Osteoblast (primary cell): ENCODE measurements at regions not wholly inside any gene's neighbourhood (a gene's known extent, or its start where the extent isn't known, plus 50 kb on each side); places are given as distances from the start of the nearest gene placed in this dataset.
A peak's percentile ranks its signal among the peaks of the same experiment; 100 is the strongest.

ENCODE experiments used
- DNase-seq: peaks from one replicate; pipeline ENCODE4 v3.0.0; 2011; ENCODE audit warnings: low spot score, mixed read lengths; ENCODE audit not compliant: insufficient read length; ENCODE audit errors: missing footprints
- H2AFZ ChIP-seq: 2 replicates; pipeline ENCODE4 v1.6.0; 2011; ENCODE audit warnings: mild to moderate bottlenecking, low read length
- H3K27ac ChIP-seq: 2 replicates; pipeline ENCODE4 v1.5.1; 2011; ENCODE audit warnings: mild to moderate bottlenecking, low read depth, low read length, moderate library complexity
- H3K27me3 ChIP-seq: 2 replicates; pipeline ENCODE4 v1.6.0; 2012; ENCODE audit warnings: mild to moderate bottlenecking, control low read depth, inconsistent platforms, low read length, moderate library complexity; ENCODE audit not compliant: insufficient read depth
- H3K36me3 ChIP-seq: 2 replicates; pipeline ENCODE4 v1.5.1; 2011; ENCODE audit warnings: mild to moderate bottlenecking, low read length, control low read depth, moderate library complexity; ENCODE audit not compliant: insufficient read depth
- H3K4me1 ChIP-seq: 2 replicates; pipeline ENCODE4 v1.5.1; 2011; ENCODE audit warnings: mild to moderate bottlenecking, low read length, control low read depth, moderate library complexity; ENCODE audit not compliant: insufficient read depth
- H3K4me2 ChIP-seq: 2 replicates; pipeline ENCODE4 v1.6.0; 2011; ENCODE audit warnings: mild to moderate bottlenecking, low read length; ENCODE audit not compliant: insufficient read depth
- H3K4me3 ChIP-seq: fragments of 200-600 bp; sonication (generic); 3 replicates; pipeline ENCODE4 v1.5.1; 2012; ENCODE audit warnings: mild to moderate bottlenecking, low read length, inconsistent platforms; ENCODE audit not compliant: insufficient read depth
- H3K79me2 ChIP-seq: 2 replicates; pipeline ENCODE4 v1.6.0; 2012; ENCODE audit warnings: mild to moderate bottlenecking, low read length, control low read depth, inconsistent platforms; ENCODE audit not compliant: insufficient read depth
- H3K9me3 ChIP-seq: 2 replicates; pipeline ENCODE4 v1.5.1; 2011; ENCODE audit warnings: low read depth, low read length, control low read depth
- H4K20me1 ChIP-seq: 2 replicates; pipeline ENCODE4 v1.6.0; 2012; ENCODE audit warnings: mild to moderate bottlenecking, low read length, control low read depth; ENCODE audit not compliant: insufficient read depth
- TF ChIP-seq, protein P1 (sequence below): IDR thresholded peaks from 2 replicates; pipeline ENCODE4 v1.5.1; 2011; ENCODE audit warnings: mild to moderate bottlenecking, low read depth, low read length, moderate library complexity; ENCODE audit errors: extremely low read depth

GRCh38 chr20:4563534-4563933 lies 122.7 kb upstream of the PRNP start:
- H3K4me3 ChIP-seq, result no peak overlapping the region
- no peak overlapping the region for H3K27ac ChIP-seq
- H4K20me1 ChIP-seq, result no peaks in the 10 kb centered on the region
- no peaks in the 10 kb centered on the region for H3K79me2 ChIP-seq
- DNase-seq, result no peak
- no peak overlapping the region for H2AFZ ChIP-seq
- H3K27me3 ChIP-seq, result no peaks in the 10 kb centered on the region
- H3K4me2 ChIP-seq, result no peak overlapping the region
- no peaks in the 10 kb centered on the region for H3K9me3 ChIP-seq
- TF ChIP-seq, protein P1, sequence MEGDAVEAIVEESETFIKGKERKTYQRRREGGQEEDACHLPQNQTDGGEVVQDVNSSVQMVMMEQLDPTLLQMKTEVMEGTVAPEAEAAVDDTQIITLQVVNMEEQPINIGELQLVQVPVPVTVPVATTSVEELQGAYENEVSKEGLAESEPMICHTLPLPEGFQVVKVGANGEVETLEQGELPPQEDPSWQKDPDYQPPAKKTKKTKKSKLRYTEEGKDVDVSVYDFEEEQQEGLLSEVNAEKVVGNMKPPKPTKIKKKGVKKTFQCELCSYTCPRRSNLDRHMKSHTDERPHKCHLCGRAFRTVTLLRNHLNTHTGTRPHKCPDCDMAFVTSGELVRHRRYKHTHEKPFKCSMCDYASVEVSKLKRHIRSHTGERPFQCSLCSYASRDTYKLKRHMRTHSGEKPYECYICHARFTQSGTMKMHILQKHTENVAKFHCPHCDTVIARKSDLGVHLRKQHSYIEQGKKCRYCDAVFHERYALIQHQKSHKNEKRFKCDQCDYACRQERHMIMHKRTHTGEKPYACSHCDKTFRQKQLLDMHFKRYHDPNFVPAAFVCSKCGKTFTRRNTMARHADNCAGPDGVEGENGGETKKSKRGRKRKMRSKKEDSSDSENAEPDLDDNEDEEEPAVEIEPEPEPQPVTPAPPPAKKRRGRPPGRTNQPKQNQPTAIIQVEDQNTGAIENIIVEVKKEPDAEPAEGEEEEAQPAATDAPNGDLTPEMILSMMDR, result peak; percentile 49
- no peaks in the 10 kb centered on the region for H3K4me1 ChIP-seq
- no peaks in the 10 kb centered on the region for H3K36me3 ChIP-seq

GRCh38 chr20:4563031-4563430 lies 123.2 kb upstream of the PRNP start:
- Histone ChIP-seq H3K79me2 (no peaks in the 10 kb centered on the region), H3K36me3 (no peaks in the 10 kb centered on the region), H3K9me3 (no peaks in the 10 kb centered on the region), H3K4me3 (no peak overlapping the region), H3K27ac (no peak overlapping the region), H3K4me2 (no peak overlapping the region), H3K4me1 (no peaks in the 10 kb centered on the region), H2AFZ (no peak overlapping the region), H4K20me1 (no peaks in the 10 kb centered on the region), H3K27me3 (no peaks in the 10 kb centered on the region)
- TF ChIP-seq, protein P1, result no peak
- no peak for DNase-seq

- Histone ChIP-seq H3K27ac (no peak overlapping the region), H3K4me2 (no peak overlapping the region), H3K4me1 (peaks cover 6% of the 10 kb centered on the region)
These were observed 125.6 kb upstream of the PRNP start for GRCh38 chr20:4560667-4561066.

GRCh38 chr20:4559906-4560305 lies 126.3 kb upstream of the PRNP start:
- DNase-seq, result no peak
- TF ChIP-seq, protein P1, result no peak
- no peak overlapping the region for H3K4me2 ChIP-seq

More at GRCh38 chr20:4560667-4561066, 125.6 kb upstream of the PRNP start:
- no peaks in the 10 kb centered on the region for H3K79me2 ChIP-seq
- no peaks in the 10 kb centered on the region for H3K9me3 ChIP-seq
- H3K27me3 ChIP-seq, result no peaks in the 10 kb centered on the region
- H3K4me3 ChIP-seq, result no peak overlapping the region
- TF ChIP-seq, protein P1, result no peak
- no peaks in the 10 kb centered on the region for H3K36me3 ChIP-seq
- DNase-seq, result no peak
- no peak overlapping the region for H2AFZ ChIP-seq
- no peaks in the 10 kb centered on the region for H4K20me1 ChIP-seq

More at GRCh38 chr20:4559906-4560305, 126.3 kb upstream of the PRNP start:
- Histone ChIP-seq H3K27me3 (no peaks in the 10 kb centered on the region), H3K36me3 (no peaks in the 10 kb centered on the region), H3K9me3 (no peaks in the 10 kb centered on the region), H3K79me2 (no peaks in the 10 kb centered on the region), H2AFZ (no peak overlapping the region), H3K4me1 (peaks cover 9% of the 10 kb centered on the region), H3K27ac (no peak overlapping the region), H3K4me3 (no peak overlapping the region), H4K20me1 (no peaks in the 10 kb centered on the region)
